ENCODE measurements at regions not wholly inside any gene's neighbourhood (a gene's known extent, or its start where the extent isn't known, plus 50 kb on each side); places are given as distances from the start of the nearest gene placed in this dataset.

DNA sequence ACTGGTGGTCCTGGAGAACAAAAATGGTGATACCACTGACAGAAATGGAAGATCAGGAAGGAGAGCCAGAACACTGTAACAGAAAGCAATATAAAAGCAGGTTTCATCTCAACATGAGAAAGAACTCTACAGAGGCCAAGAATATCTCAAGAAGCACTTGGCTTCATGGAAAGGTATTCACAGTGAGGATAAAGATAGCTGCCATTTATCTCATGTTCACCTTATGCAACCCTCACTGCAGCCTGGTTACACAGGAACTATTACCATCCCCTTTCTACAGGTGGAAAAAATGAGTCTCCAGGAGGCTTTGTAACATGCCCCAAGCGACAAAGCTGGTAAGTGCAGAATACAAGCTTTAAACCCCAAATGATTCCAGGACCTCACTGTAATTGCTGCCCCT is 606.1 kb upstream of the CADM1 start:
- DNase-seq = peak in 1 of 7 donors; percentile 1
- no peak for TF ChIP-seq POLR2A (IDR thresholded peaks at IDR 0.05)
- TF ChIP-seq, protein P1, sequence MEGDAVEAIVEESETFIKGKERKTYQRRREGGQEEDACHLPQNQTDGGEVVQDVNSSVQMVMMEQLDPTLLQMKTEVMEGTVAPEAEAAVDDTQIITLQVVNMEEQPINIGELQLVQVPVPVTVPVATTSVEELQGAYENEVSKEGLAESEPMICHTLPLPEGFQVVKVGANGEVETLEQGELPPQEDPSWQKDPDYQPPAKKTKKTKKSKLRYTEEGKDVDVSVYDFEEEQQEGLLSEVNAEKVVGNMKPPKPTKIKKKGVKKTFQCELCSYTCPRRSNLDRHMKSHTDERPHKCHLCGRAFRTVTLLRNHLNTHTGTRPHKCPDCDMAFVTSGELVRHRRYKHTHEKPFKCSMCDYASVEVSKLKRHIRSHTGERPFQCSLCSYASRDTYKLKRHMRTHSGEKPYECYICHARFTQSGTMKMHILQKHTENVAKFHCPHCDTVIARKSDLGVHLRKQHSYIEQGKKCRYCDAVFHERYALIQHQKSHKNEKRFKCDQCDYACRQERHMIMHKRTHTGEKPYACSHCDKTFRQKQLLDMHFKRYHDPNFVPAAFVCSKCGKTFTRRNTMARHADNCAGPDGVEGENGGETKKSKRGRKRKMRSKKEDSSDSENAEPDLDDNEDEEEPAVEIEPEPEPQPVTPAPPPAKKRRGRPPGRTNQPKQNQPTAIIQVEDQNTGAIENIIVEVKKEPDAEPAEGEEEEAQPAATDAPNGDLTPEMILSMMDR (IDR thresholded peaks at IDR 0.05) = no peak

DNA sequence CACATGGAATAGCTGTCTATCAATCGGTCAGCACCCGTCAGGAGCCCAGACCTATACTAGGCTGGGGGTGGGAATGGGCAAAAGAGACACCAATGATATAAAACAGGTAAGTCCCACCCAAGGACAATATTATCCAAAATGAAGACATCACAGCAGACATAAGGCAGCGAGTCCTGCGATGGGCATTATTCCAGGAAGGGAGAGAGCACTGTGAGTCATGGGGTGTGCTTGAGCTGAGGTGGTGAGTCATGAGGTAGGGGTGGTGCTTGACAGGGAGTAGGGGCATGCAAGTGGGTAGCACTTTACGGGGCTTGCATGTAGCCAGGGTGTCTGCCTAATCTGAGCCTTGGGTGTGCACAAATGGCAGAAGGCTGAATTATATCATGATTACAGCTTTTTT is 605.0 kb upstream of the CADM1 start:
- Histone ChIP-seq H3K27me3 (no peaks in the 10 kb centered on the region), H3K36me3 (replicated peaks in 1 of 2) (no peaks in the 10 kb centered on the region), H3K27ac (no peak overlapping the region), H3K4me3 (no peak overlapping the region), H3K4me1 (replicated peaks in 1 of 2) (no peaks in the 10 kb centered on the region), H3K9me3 (replicated peaks in 1 of 3) (no peaks in the 10 kb centered on the region)
- peak; percentile 21 to 68 (median 42) for DNase-seq
- 61 to 77% (median 71%) methylated on average over 5 of the region's 5 CpGs for WGBS, 4 donors
- intact Hi-C loops (cut with DNase I) = no loop called here
- TF ChIP-seq POLR2A (IDR thresholded peaks at IDR 0.05) = no peak
- TF ChIP-seq, protein P1 (IDR thresholded peaks at IDR 0.05) = no peak

More for the DNA sequence above, 606.1 kb upstream of the CADM1 start:
- H3K36me3 ChIP-seq (replicated peaks in 1 of 2) = no peaks in the 10 kb centered on the region
- 73 to 100% (median 87%) methylated on average over 1 of the region's 1 CpG for WGBS, 4 donors
- intact Hi-C loops (cut with DNase I) = no loop called here
- H3K9me3 ChIP-seq (replicated peaks in 1 of 3) = no peaks in the 10 kb centered on the region
- no peaks in the 10 kb centered on the region for H3K4me1 ChIP-seq (replicated peaks in 1 of 2)
- H3K27me3 ChIP-seq = no peaks in the 10 kb centered on the region
- H3K4me3 ChIP-seq = no peak overlapping the region
- H3K27ac ChIP-seq = no peak overlapping the region

DNA sequence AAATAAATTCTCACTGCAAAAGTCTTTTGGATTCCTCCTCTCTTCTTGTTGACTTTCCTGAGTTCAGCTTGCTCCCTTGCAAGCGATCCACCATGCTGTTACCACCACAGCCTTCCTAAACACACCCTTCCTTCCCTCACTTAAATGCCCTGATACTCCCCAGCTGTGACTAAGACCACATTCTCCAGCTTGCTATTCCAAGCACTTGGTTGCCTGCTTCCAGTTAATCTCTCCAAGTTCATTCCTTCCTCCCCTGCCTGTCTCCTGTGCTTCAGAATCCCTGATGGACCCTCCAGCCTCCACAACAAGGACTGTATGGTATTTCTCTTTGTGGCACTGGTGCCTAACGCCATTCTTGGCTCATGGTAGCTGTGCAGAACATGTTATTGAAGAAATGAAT is 603.9 kb upstream of the CADM1 start:
- H3K27ac ChIP-seq = no peak overlapping the region
- TF ChIP-seq, protein P1 (IDR thresholded peaks at IDR 0.05) = no peak
- TF ChIP-seq POLR2A (IDR thresholded peaks at IDR 0.05) = no peak
- H3K4me1 ChIP-seq (replicated peaks in 1 of 2) = no peaks in the 10 kb centered on the region
- DNase-seq = peak in 1 of 7 donors; percentile 10
- 76 to 87% (median 80%) methylated on average over 2 of the region's 2 CpGs for WGBS, 4 donors
- no peaks in the 10 kb centered on the region for H3K9me3 ChIP-seq (replicated peaks in 1 of 3)
- H3K36me3 ChIP-seq (replicated peaks in 1 of 2) = no peaks in the 10 kb centered on the region
- no peaks in the 10 kb centered on the region for H3K27me3 ChIP-seq
- intact Hi-C loops (cut with DNase I) = no loop called here
- no peak overlapping the region for H3K4me3 ChIP-seq

DNA sequence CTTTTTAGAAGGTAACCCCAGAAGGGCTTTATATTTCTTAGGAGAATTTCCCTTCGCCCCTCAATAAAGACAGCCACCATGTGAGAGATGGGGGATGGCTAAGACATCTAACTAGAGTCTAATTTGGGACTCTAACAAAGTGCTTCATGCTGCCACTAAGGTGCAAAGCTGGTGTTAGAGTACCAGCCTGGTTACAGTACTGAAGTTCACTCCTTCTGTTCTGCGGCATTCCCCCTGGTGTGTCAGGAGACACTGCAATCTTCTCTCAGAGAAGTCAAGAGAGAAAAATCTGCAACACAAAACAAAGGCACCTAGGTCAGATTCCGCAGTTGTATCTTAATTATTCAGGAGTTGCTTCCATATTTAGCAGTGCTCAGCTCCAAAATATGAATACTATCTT is 603.0 kb upstream of the CADM1 start:
- Histone ChIP-seq H3K9me3 (replicated peaks in 1 of 3) (no peaks in the 10 kb centered on the region), H3K27me3 (no peaks in the 10 kb centered on the region), H3K27ac (no peak overlapping the region), H3K4me3 (no peak overlapping the region), H3K36me3 (replicated peaks in 1 of 2) (no peaks in the 10 kb centered on the region), H3K4me1 (replicated peaks in 1 of 2) (no peaks in the 10 kb centered on the region)
- WGBS, 4 donors = 58 to 83% (median 82%) methylated on average over 2 to 3 of the region's 3 CpGs
- intact Hi-C loops (cut with DNase I) = no loop called here
- TF ChIP-seq, protein P1 (IDR thresholded peaks at IDR 0.05) = no peak
- no peak for TF ChIP-seq POLR2A (IDR thresholded peaks at IDR 0.05)
- DNase-seq = peak in 1 of 7 donors; percentile 2
